ENCODE measurements at regions not wholly inside any gene's neighbourhood (a gene's known extent, or its start where the extent isn't known, plus 50 kb on each side); places are given as distances from the start of the nearest gene placed in this dataset.

DNA sequence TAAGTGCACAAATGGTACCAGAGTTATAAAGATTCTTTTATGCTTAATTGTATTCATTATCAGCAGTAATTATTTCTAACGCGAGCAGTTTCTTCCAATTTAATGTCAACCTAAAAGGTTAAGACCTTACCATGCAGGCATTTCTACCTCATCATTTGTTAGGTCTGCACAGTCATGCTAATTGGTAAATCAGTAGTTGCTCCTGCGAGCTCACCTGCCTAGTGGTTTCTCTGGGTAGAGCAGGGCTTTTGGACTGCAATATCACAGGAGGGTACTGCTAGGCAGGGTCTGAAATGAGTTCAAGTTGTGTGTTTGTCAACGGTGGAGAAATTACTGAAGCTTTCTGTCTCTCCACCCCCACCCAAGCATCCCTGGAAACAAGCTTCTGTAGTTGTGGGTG is 558.5 kb upstream of the MGMT start:
- no peak for TF ChIP-seq CTCF (IDR thresholded peaks at IDR 0.05; ENCODE audit: low read depth, low read length, poor library complexity, severe bottlenecking)
- no peak for TF ChIP-seq EZH2phosphoT487 (IDR thresholded peaks at IDR 0.05; ENCODE audit: borderline replicate concordance, low read length)

All from DOHH2 (cell line).